ENCODE measurements at regions not wholly inside any gene's neighbourhood (a gene's known extent, or its start where the extent isn't known, plus 50 kb on each side); places are given as distances from the start of the nearest gene placed in this dataset.

- intact Hi-C loops (cut with DNase I): no loop called here
- DNase-seq: no peak
These were observed 125.8 kb upstream of the VCX3A start for GRCh38 chrX:6660567-6661264.

GRCh38 chrX:6645216-6645615 lies 110.3 kb upstream of the VCX3A start:
- intact Hi-C loops (cut with DNase I): no loop called here
- DNase-seq: no peak

GRCh38 chrX:6644411-6644810 lies 109.5 kb upstream of the VCX3A start:
- peak in 1 of 42 donors; percentile 40 for DNase-seq
- intact Hi-C loops (cut with DNase I): no loop called here

DNA sequence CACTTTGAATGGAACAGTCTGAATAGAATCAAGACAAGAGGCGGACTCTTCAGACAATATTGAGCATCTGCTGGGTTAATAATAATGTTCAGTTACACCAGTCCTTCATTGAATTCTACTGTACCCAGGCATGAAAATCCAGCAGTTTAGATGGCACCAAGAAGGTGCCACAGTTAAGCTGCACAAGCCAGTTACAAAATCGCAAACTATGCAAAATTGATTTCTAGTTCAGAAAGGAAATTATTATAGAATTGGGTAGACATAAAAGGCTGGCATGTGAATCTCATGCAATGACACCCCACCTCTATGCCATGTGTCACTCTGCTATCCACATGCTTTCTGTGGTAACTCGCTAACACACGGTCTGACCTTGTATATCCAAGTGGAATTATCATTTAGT lies 105.8 kb upstream of the VCX3A start:
- intact Hi-C loops (cut with DNase I): no loop called here
- DNase-seq: no peak

DNA sequence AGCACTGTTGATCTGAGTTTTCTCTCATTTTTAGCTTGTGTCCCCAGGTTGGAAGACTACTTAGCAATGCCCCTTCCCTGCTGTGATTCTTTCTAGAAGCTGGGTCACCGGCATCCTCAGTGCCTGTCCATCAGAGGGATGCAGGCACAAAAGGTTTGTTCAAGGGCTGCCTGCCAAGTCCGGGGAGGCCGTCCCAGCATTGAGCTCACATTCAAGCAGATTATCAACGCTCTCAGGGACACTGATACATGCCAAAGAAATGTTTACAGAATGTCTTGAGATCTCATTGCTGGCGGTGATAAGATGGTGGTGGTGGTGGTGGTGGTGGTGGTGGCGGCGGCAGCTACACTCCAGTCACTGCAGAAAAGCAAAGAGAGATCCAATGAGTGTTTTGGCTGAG lies 79.6 kb upstream of the VCX3A start:
- intact Hi-C loops (cut with DNase I): no loop called here
- no peak for DNase-seq

- DNase-seq: no peak
- intact Hi-C loops (cut with DNase I): no loop called here
These were observed 64.4 kb upstream of the VCX3A start for GRCh38 chrX:6599230-6599860.
